Breast epithelium (tissue), 4 donors: ENCODE measurements at regions not wholly inside any gene's neighbourhood (a gene's known extent, or its start where the extent isn't known, plus 50 kb on each side); places are given as distances from the start of the nearest gene placed in this dataset.

Source experiments
- DNase-seq, 2 donors: peaks; one replicate each; pipeline ENCODE4 v3.0.0-alpha.2; 2019; ENCODE audit warnings: low spot score in 2 of 2
- H3K27ac ChIP-seq, 2 donors: fragments of 200-600 bp; sonication (generic) in 1 of 2; one replicate each; pipeline ENCODE4 v1.5.1; 2016 to 2019; ENCODE audit warnings: mild to moderate bottlenecking in 1 of 2
- H3K27me3 ChIP-seq, 2 donors: fragments of 200-600 bp; sonication (generic) in 1 of 2; one replicate each; pipeline versions ENCODE4 v1.5.1 to v1.6.0; 2017 to 2019; ENCODE audit warnings: control low read depth in 1 of 2, mild to moderate bottlenecking in 1 of 2
- H3K36me3 ChIP-seq: fragments of 200-600 bp; one replicate; pipeline ENCODE4 v1.5.1; 2019
- H3K4me1 ChIP-seq, 2 donors: fragments of 200-600 bp; sonication (generic); one replicate each; pipeline ENCODE4 v1.5.1; 2016 to 2019; ENCODE audit warnings: control low read depth in 1 of 2
- H3K4me3 ChIP-seq, 3 donors: fragments of 200-600 bp; sonication (generic); 1 replicate in 2 of 3; 2 replicates in 1 of 3; pipeline ENCODE4 v1.5.1; 2016 to 2019; ENCODE audit warnings: mild to moderate bottlenecking in 3 of 3, moderate library complexity in 2 of 3
- H3K9me3 ChIP-seq, 2 donors: fragments of 200-600 bp; sonication (generic) in 1 of 2; one replicate each; pipeline ENCODE4 v1.5.1; 2016 to 2019; ENCODE audit warnings: control low read depth in 1 of 2
- CTCF ChIP-seq, 3 donors: fragments of 450-650 bp; IDR thresholded peaks; one replicate each; pipeline ENCODE4 v1.5.1; 2016 to 2017; ENCODE audit warnings: antibody characterized with exemption in 3 of 3, mild to moderate bottlenecking in 3 of 3, moderate library complexity in 3 of 3
- POLR2A ChIP-seq: fragments of 450-650 bp; IDR thresholded peaks from one replicate; pipeline ENCODE4 v1.6.1; 2016; ENCODE audit warnings: antibody characterized with exemption, mild to moderate bottlenecking, moderate library complexity
- POLR2AphosphoS5 ChIP-seq, 3 donors: sonication (generic); formaldehyde crosslinking; IDR thresholded peaks; one replicate each; pipeline ENCODE4 v1.6.1; 2017; ENCODE audit warnings: antibody characterized with exemption in 3 of 3
- intact Hi-C: fragments of 100-400 bp; cut with DNase I; formaldehyde crosslinking; loops from one replicate; pipeline ENCODE4 v1.15.1; 2023; ENCODE audit warnings: low total_unique reads

- no peak for TF ChIP-seq POLR2AphosphoS5 (IDR thresholded peaks at IDR 0.05)
- no peak for TF ChIP-seq CTCF (IDR thresholded peaks at IDR 0.05)
- no peak for TF ChIP-seq POLR2A
- Histone ChIP-seq H3K27me3 (no peaks in the 10 kb centered on the region), H3K4me1 (no peaks in the 10 kb centered on the region), H3K27ac (peak overlapping the region; percentile 29 to 68), H3K36me3 (no peaks in the 10 kb centered on the region), H3K9me3 (no peaks in the 10 kb centered on the region), H3K4me3 (no peak overlapping the region)
- intact Hi-C loops: no loop called here
- no peak for DNase-seq
Measured at GRCh38 chr4:26218677-26219605, 101.9 kb upstream of the RBPJ start.

DNA sequence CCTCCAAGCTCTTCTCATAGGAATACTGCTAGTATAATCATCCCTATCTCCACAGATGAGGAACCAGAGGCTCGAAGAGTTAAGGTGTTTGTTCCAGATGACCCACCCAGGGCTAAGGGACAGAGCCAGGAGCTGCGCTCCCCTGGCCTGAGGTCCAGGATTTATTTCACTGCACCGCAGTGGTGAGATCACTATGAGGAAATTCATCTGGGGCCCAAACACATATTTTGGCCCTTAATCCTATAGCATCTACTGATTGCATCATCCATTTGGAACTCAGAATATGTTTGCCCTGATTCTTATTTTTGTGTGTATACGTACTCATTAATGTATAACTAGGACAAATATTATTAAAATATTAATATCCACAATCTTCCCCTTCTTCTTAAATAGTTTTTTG is 100.1 kb upstream of the RBPJ start:
- Histone ChIP-seq H3K36me3 (no peaks in the 10 kb centered on the region), H3K4me3 (no peak overlapping the region), H3K4me1 (no peaks in the 10 kb centered on the region), H3K27ac (no peak overlapping the region), H3K9me3 (no peaks in the 10 kb centered on the region), H3K27me3 (no peaks in the 10 kb centered on the region)
- intact Hi-C loops: loop anchor here (10.0 kb wide), 2 partner anchors 1134 to 1256 kb away; no protein-coding TSS in a partner anchor
- TF ChIP-seq POLR2A: no peak
- TF ChIP-seq POLR2AphosphoS5 (IDR thresholded peaks at IDR 0.05): no peak
- TF ChIP-seq CTCF (IDR thresholded peaks at IDR 0.05): no peak
- no peak for DNase-seq

DNA sequence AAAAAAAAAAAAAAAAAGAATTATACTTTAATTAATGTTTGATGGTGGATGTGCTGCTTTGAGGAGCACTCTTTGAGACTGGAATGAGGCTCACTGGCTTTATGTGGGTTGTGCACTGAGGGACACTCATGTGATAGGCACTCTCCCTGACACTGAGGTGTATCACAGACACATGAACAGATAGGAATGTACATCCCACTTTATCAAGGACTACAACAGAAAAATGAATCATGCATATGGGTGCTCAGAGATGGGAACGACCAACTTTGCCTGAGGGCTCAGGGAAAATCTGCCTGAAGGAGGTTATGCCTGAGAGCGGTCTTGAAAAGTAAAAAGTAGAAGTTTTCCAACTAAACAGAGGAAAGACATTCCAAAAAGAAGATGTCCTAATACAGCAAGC is 97.7 kb upstream of the RBPJ start:
- TF ChIP-seq CTCF (IDR thresholded peaks at IDR 0.05): no peak
- no peak for TF ChIP-seq POLR2A
- TF ChIP-seq POLR2AphosphoS5 (IDR thresholded peaks at IDR 0.05): no peak
- no peak overlapping the region for H3K4me3 ChIP-seq
- no peaks in the 10 kb centered on the region for H3K4me1 ChIP-seq
- no peaks in the 10 kb centered on the region for H3K27me3 ChIP-seq
- intact Hi-C loops: loop anchor here (10.0 kb wide), 2 partner anchors 1132 to 1258 kb away; no protein-coding TSS in a partner anchor
- no peaks in the 10 kb centered on the region for H3K9me3 ChIP-seq
- H3K36me3 ChIP-seq: no peaks in the 10 kb centered on the region
- no peak for DNase-seq
- no peak overlapping the region for H3K27ac ChIP-seq

DNA sequence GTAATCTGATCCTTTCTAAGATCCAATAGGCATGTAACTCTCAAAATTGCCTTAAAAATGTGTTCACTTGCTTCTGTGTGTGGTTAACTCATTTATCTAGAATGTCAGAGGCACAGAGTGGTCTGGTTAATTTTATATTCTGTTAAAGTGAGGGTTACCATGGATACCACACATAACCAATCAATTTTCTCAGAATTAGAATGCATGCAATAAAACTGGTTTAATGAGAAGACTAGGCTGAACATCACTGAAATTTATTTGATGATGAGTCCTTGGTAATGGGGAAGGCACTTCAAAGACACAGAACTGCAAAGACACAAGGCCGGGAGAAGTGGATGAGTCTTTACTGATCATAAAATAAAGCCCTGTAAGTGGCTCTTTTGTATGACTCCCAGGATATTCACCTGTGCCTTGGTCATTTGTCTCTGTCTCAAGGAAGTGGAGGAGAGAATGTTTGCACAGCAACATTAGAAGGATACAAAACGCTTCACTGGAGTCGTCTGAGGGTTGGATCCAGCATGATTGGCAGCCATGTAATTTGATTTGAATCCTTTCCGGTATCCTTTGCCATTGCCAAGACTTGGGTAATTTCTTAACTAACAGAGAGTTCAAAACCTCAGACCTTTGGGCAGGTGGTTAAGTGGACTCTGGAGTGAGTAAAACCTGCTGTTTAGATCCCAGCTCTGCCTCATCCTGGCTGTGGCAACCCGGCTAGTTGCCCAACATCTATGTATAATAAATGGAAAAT is 94.0 kb upstream of the RBPJ start:
- no peak for DNase-seq
- no peak overlapping the region for H3K4me3 ChIP-seq
- no peaks in the 10 kb centered on the region for H3K27me3 ChIP-seq
- no peak for TF ChIP-seq POLR2AphosphoS5 (IDR thresholded peaks at IDR 0.05)
- no peaks in the 10 kb centered on the region for H3K36me3 ChIP-seq
- no peaks in the 10 kb centered on the region for H3K4me1 ChIP-seq
- no peaks in the 10 kb centered on the region for H3K9me3 ChIP-seq
- no peak overlapping the region for H3K27ac ChIP-seq
- intact Hi-C loops: loop anchor here (10.0 kb wide), 2 partner anchors 1128 to 1262 kb away; no protein-coding TSS in a partner anchor

- intact Hi-C loops: loop anchor here (10.0 kb wide), 2 partner anchors 1127 to 1263 kb away; no protein-coding TSS in a partner anchor
- H3K27me3 ChIP-seq: no peaks in the 10 kb centered on the region
- H3K9me3 ChIP-seq: no peaks in the 10 kb centered on the region
- no peaks in the 10 kb centered on the region for H3K36me3 ChIP-seq
- no peaks in the 10 kb centered on the region for H3K4me1 ChIP-seq
- DNase-seq: no peak
- H3K27ac ChIP-seq: no peak overlapping the region
- H3K4me3 ChIP-seq: no peak overlapping the region
- no peak for TF ChIP-seq CTCF (IDR thresholded peaks at IDR 0.05)
- no peak for TF ChIP-seq POLR2AphosphoS5 (IDR thresholded peaks at IDR 0.05)
- TF ChIP-seq POLR2A: no peak
Measured at GRCh38 chr4:26227601-26228229, 93.1 kb upstream of the RBPJ start.
